Caco-2 (cell line): ENCODE measurements at regions not wholly inside any gene's neighbourhood (a gene's known extent, or its start where the extent isn't known, plus 50 kb on each side); places are given as distances from the start of the nearest gene placed in this dataset.

Experiments
- BruUV-seq: library from RNA; stranded (reverse); fragments of 400-500 nt; replicated peaks from 2 replicates; lab custom pipeline; 2021; lab: Mats Ljungman, UMichigan
- CTCF ChIA-PET: fragments of 300-600 bp; sonication (Branson Sonifier 250); formaldehyde crosslinking; loops from one replicate; lab custom pipeline; 2022; ENCODE audit warnings: antibody characterized with exemption; lab: Charles Lee
- POLR2A ChIA-PET: fragments of 300-600 bp; sonication (Branson Sonifier 250); formaldehyde crosslinking; loops from one replicate; lab custom pipeline; 2022; ENCODE audit warnings: antibody characterized with exemption; lab: Charles Lee
- DNase-seq, 2 experiments: peaks; one replicate each; pipeline versions ENCODE4 v3.0.0 to v3.0.0-alpha.2; 2020 to 2022
- H3K27me3 ChIP-seq: replicated peaks from 2 replicates; pipeline ENCODE4 v1.6.0; 2011; ENCODE audit warnings: low read length; ENCODE audit not compliant: control insufficient read depth, insufficient read depth
- H3K36me3 ChIP-seq: 2 replicates; pipeline ENCODE4 v1.5.1; 2011; ENCODE audit warnings: low read length; ENCODE audit not compliant: control insufficient read depth, insufficient read depth
- H3K4me1 ChIP-seq: fragments of 250-450 bp; sonication (Bioruptor Pico); 2 replicates; pipeline ENCODE4 v1.5.1; 2020; ENCODE audit warnings: mild to moderate bottlenecking
- H3K4me3 ChIP-seq: 2 replicates; pipeline ENCODE4 v1.5.1; 2011; ENCODE audit warnings: low read depth, mild to moderate bottlenecking, control low read depth, low read length
- H3K9me3 ChIP-seq: fragments of 250-450 bp; sonication (Bioruptor Pico); 2 replicates; pipeline ENCODE4 v1.5.1; 2020; ENCODE audit warnings: mild to moderate bottlenecking, moderate library complexity
- H3K27ac Mint-ChIP-seq: one replicate; pipeline ENCODE4 v1.8.0; 2022; ENCODE audit warnings: mixed read lengths; ENCODE audit not compliant: unreplicated experiment
- H3K27me3 Mint-ChIP-seq: one replicate; pipeline ENCODE4 v1.8.0; 2022; ENCODE audit warnings: mixed read lengths; ENCODE audit not compliant: insufficient read depth, unreplicated experiment
- H3K36me3 Mint-ChIP-seq: one replicate; pipeline ENCODE4 v1.8.0; 2022; ENCODE audit warnings: mild to moderate bottlenecking, mixed read lengths; ENCODE audit not compliant: insufficient read depth, unreplicated experiment
- H3K4me1 Mint-ChIP-seq: one replicate; pipeline ENCODE4 v1.8.0; 2022; ENCODE audit warnings: low read depth, mixed read lengths; ENCODE audit not compliant: unreplicated experiment
- H3K4me3 Mint-ChIP-seq: one replicate; pipeline ENCODE4 v1.8.0; 2022; ENCODE audit warnings: mild to moderate bottlenecking, moderate library complexity, mixed read lengths; ENCODE audit not compliant: unreplicated experiment
- H3K9me3 Mint-ChIP-seq: one replicate; pipeline ENCODE4 v1.8.0; 2022; ENCODE audit warnings: mixed read lengths; ENCODE audit not compliant: unreplicated experiment
- intact Hi-C: fragments of 100-400 bp; cut with micrococcal nuclease; formaldehyde crosslinking; loops from one replicate; pipeline ENCODE4 v1.10.0; 2022; ENCODE audit not compliant: unreplicated experiment
- TF ChIP-seq, protein P1 (sequence below), 2 experiments: fragments of 200-600 bp in 1 of 2; IDR thresholded peaks; 1 replicate in 1 of 2; 2 replicates in 1 of 2; pipeline versions ENCODE4 v1.5.1 to v1.8.0; 2011 to 2022; ENCODE audit warnings: antibody characterized with exemption in 1 of 2, control low read depth in 1 of 2, inconsistent platforms in 1 of 2, low read depth in 1 of 2, low read length in 1 of 2, mild to moderate bottlenecking in 1 of 2, moderate library complexity in 1 of 2; ENCODE audit not compliant: insufficient read depth in 1 of 2, severe bottlenecking in 1 of 2, unreplicated experiment in 1 of 2

DNA sequence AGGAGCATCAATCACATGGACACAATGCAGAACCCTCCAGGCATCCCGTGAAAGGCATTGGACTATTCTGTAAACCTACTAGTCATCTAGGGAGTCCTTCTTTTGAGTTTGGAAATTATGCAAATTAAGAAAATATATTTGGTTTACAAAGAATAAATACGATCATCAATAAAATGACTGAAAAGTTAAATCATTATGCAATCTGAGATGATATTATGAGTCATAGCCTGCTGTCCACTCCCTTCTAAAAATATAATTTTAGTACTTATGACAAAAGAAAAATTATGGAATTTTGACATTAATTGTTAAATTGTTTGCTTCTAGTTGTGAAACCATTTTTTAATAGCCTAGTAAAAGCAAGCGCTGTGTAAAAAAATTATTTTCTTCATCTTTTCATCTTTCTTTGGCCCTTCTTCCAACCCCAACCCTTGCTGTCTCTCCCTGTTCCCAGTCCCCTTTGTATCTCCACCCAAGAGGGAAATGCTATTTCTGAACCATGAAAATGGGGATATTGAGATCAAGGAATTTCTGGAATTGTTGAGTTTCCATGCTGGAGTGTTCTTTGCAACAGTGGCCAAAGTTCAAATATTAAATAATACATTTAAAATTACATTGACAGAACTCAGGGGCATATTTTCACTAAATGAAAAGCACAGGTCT, 599.8 kb downstream of the COL12A1 start:
- Mint-ChIP-seq H3K27ac (no peak overlapping the region), H3K27me3 (no peaks in the 10 kb centered on the region), H3K9me3 (no peaks in the 10 kb centered on the region), H3K4me3 (no peak overlapping the region), H3K36me3 (no peaks in the 10 kb centered on the region), H3K4me1 (no peaks in the 10 kb centered on the region)
- ChIA-PET CTCF (no interaction called here), POLR2A (no interaction called here)
- no peaks in the 10 kb centered on the region for H3K36me3 ChIP-seq
- no peaks in the 10 kb centered on the region for H3K4me1 ChIP-seq
- intact Hi-C loops = no loop called here
- TF ChIP-seq, protein P1, sequence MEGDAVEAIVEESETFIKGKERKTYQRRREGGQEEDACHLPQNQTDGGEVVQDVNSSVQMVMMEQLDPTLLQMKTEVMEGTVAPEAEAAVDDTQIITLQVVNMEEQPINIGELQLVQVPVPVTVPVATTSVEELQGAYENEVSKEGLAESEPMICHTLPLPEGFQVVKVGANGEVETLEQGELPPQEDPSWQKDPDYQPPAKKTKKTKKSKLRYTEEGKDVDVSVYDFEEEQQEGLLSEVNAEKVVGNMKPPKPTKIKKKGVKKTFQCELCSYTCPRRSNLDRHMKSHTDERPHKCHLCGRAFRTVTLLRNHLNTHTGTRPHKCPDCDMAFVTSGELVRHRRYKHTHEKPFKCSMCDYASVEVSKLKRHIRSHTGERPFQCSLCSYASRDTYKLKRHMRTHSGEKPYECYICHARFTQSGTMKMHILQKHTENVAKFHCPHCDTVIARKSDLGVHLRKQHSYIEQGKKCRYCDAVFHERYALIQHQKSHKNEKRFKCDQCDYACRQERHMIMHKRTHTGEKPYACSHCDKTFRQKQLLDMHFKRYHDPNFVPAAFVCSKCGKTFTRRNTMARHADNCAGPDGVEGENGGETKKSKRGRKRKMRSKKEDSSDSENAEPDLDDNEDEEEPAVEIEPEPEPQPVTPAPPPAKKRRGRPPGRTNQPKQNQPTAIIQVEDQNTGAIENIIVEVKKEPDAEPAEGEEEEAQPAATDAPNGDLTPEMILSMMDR (IDR thresholded peaks at IDR 0.05; ENCODE audit: insufficient read depth in 1 of 2, low read depth in 1 of 2, low read length in 1 of 2, severe bottlenecking in 1 of 2, unreplicated experiment in 1 of 2) = no peak
- no TSS peak for BruUV-seq
- H3K4me3 ChIP-seq = no peak overlapping the region
- no peaks in the 10 kb centered on the region for H3K27me3 ChIP-seq
- no peaks in the 10 kb centered on the region for H3K9me3 ChIP-seq
- DNase-seq = no peak

DNA sequence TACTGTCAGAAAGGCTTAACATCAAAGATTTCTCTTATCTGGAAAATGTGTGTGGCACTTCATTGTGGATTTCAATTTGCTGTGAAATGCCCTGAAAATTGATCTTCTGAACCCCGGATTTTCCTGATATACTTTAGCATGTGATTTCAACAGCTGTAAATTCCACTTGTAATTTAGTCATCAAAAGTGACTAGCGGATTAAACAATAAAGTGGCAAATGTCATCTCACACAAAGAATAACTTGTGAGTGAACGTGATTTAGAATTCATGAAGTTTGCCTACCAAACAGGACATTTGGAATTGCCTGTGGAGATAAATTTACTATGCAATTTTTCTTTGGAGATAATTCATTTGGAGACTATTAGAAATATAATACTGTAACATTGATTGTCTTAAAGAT, 601.6 kb downstream of the COL12A1 start:
- CTCF ChIA-PET = no interaction called here
- Histone ChIP-seq H3K36me3 (no peaks in the 10 kb centered on the region), H3K27me3 (no peaks in the 10 kb centered on the region), H3K9me3 (no peaks in the 10 kb centered on the region), H3K4me1 (no peaks in the 10 kb centered on the region), H3K4me3 (no peak overlapping the region)
- no peaks in the 10 kb centered on the region for H3K4me1 Mint-ChIP-seq
- POLR2A ChIA-PET = no interaction called here
- no peaks in the 10 kb centered on the region for H3K36me3 Mint-ChIP-seq
- BruUV-seq = no TSS peak
- DNase-seq = no peak
- no peaks in the 10 kb centered on the region for H3K27me3 Mint-ChIP-seq
- H3K4me3 Mint-ChIP-seq = no peak overlapping the region
- no peak overlapping the region for H3K27ac Mint-ChIP-seq
- no peaks in the 10 kb centered on the region for H3K9me3 Mint-ChIP-seq
- intact Hi-C loops = no loop called here
- TF ChIP-seq, protein P1 (IDR thresholded peaks at IDR 0.05; ENCODE audit: insufficient read depth in 1 of 2, low read depth in 1 of 2, low read length in 1 of 2, severe bottlenecking in 1 of 2, unreplicated experiment in 1 of 2) = no peak

DNA sequence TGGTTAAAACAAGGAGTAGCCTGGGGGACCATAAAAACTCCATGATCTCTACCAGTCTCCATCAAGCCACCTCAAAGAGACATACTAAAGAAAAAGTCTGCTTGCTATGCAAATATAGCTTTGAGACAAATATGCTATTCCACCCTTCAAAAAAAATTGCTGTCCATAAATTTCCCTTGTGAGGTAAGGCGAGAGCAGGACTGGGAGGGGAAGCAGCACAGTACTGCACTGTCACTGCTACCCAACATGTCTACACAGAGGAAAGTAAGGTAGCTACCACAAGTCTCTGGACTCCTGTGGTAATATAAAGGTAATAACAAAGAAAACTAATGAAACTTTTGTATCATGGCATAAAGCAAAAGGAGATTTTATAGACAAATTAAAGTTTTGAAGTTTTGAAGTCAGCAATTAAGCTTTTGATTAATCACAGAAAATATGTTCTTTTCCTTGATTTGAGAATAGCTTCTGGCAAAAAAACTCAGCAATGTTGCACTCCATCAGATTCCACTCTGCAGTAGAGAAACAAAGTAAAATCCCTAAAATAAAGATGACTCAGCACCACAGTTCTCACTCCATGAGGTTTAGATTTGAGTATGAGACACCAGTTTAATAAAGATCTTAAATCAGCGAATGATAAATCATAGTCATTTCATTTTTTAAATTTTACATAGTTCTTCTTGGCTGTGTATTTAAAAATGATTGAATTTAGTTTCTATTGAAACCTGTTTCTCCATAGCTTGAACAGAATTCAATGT, 602.4 kb downstream of the COL12A1 start:
- ChIA-PET CTCF (no interaction called here), POLR2A (no interaction called here)
- H3K36me3 ChIP-seq = no peaks in the 10 kb centered on the region
- no peak overlapping the region for H3K27ac Mint-ChIP-seq
- no peak for DNase-seq
- no TSS peak for BruUV-seq
- H3K4me3 Mint-ChIP-seq = no peak overlapping the region
- no peaks in the 10 kb centered on the region for H3K36me3 Mint-ChIP-seq
- peaks cover under 1% of the 10 kb centered on the region for H3K4me1 Mint-ChIP-seq
- H3K9me3 Mint-ChIP-seq = no peaks in the 10 kb centered on the region
- H3K4me1 ChIP-seq = no peaks in the 10 kb centered on the region
- H3K4me3 ChIP-seq = no peak overlapping the region
- H3K27me3 ChIP-seq = no peaks in the 10 kb centered on the region
- H3K9me3 ChIP-seq = no peaks in the 10 kb centered on the region
- no peaks in the 10 kb centered on the region for H3K27me3 Mint-ChIP-seq
- intact Hi-C loops = no loop called here
- TF ChIP-seq, protein P1 (IDR thresholded peaks at IDR 0.05; ENCODE audit: insufficient read depth in 1 of 2, low read depth in 1 of 2, low read length in 1 of 2, severe bottlenecking in 1 of 2, unreplicated experiment in 1 of 2) = no peak
